ENCODE measurements at regions not wholly inside any gene's neighbourhood (a gene's known extent, or its start where the extent isn't known, plus 50 kb on each side); places are given as distances from the start of the nearest gene placed in this dataset.

GRCh38 chr4:159538556-159538955, 435.7 kb downstream of the RAPGEF2 start:
- no peak for TF ChIP-seq CTCF (IDR thresholded peaks at IDR 0.05; ENCODE audit: low read depth, low read length, missing control alignments)
- DNase-seq (ENCODE audit: low read depth), result no peak
- in situ Hi-C loops (cut with HindIII; ENCODE audit: low sequenced_read_pairs), result no loop called here
- no peak overlapping the region for H3K4me3 ChIP-seq (ENCODE audit: low read depth, low read length)

GRCh38 chr4:159540038-159540437, 437.2 kb downstream of the RAPGEF2 start:
- no peak for DNase-seq (ENCODE audit: low read depth)
- H3K4me3 ChIP-seq (ENCODE audit: low read depth, low read length), result no peak overlapping the region
- in situ Hi-C loops (cut with HindIII; ENCODE audit: low sequenced_read_pairs), result no loop called here
- no peak for TF ChIP-seq CTCF (IDR thresholded peaks at IDR 0.05; ENCODE audit: low read depth, low read length, missing control alignments)

- in situ Hi-C loops (cut with HindIII; ENCODE audit: low sequenced_read_pairs), result no loop called here
- TF ChIP-seq CTCF (IDR thresholded peaks at IDR 0.05; ENCODE audit: low read depth, low read length, missing control alignments), result no peak
- DNase-seq (ENCODE audit: low read depth), result no peak
- no peak overlapping the region for H3K4me3 ChIP-seq (ENCODE audit: low read depth, low read length)
Measured at GRCh38 chr4:159540501-159540900, 437.6 kb downstream of the RAPGEF2 start.

GRCh38 chr4:159541143-159541542, 438.3 kb downstream of the RAPGEF2 start:
- no peak overlapping the region for H3K4me3 ChIP-seq (ENCODE audit: low read depth, low read length)
- TF ChIP-seq CTCF (IDR thresholded peaks at IDR 0.05; ENCODE audit: low read depth, low read length, missing control alignments), result no peak
- no peak for DNase-seq (ENCODE audit: low read depth)
- in situ Hi-C loops (cut with HindIII; ENCODE audit: low sequenced_read_pairs), result no loop called here

- in situ Hi-C loops (cut with HindIII; ENCODE audit: low sequenced_read_pairs), result no loop called here
- DNase-seq (ENCODE audit: low read depth), result no peak
- no peak for TF ChIP-seq CTCF (IDR thresholded peaks at IDR 0.05; ENCODE audit: low read depth, low read length, missing control alignments)
- H3K4me3 ChIP-seq (ENCODE audit: low read depth, low read length), result no peak overlapping the region
Measured at GRCh38 chr4:159542296-159542695, 439.4 kb downstream of the RAPGEF2 start.

GRCh38 chr4:159543831-159544230, 441.0 kb downstream of the RAPGEF2 start:
- no peak overlapping the region for H3K4me3 ChIP-seq (ENCODE audit: low read depth, low read length)
- TF ChIP-seq CTCF (IDR thresholded peaks at IDR 0.05; ENCODE audit: low read depth, low read length, missing control alignments), result no peak
- in situ Hi-C loops (cut with HindIII; ENCODE audit: low sequenced_read_pairs), result no loop called here
- DNase-seq (ENCODE audit: low read depth), result no peak

GRCh38 chr4:159545556-159545955, 442.7 kb downstream of the RAPGEF2 start:
- DNase-seq (ENCODE audit: low read depth), result no peak
- no peak for TF ChIP-seq CTCF (IDR thresholded peaks at IDR 0.05; ENCODE audit: low read depth, low read length, missing control alignments)
- H3K4me3 ChIP-seq (ENCODE audit: low read depth, low read length), result no peak overlapping the region
- in situ Hi-C loops (cut with HindIII; ENCODE audit: low sequenced_read_pairs), result no loop called here

Measured in astrocyte of the cerebellum (primary cell).